Astrocyte (in vitro differentiated cells and primary cell): ENCODE measurements at regions not wholly inside any gene's neighbourhood (a gene's known extent, or its start where the extent isn't known, plus 50 kb on each side); places are given as distances from the start of the nearest gene placed in this dataset.

Source experiments
- DNase-seq: peaks from one replicate; pipeline ENCODE4 v3.0.0-alpha.2; 2010; ENCODE audit warnings: low read depth
- FAIRE-seq: peaks from 2 replicates; lab custom pipeline; 2011; peaks lifted over from hg19 to GRCh38; lab: Jason Lieb, UNC
- H2AFZ ChIP-seq: 2 replicates; pipeline ENCODE4 v1.6.0; 2012; ENCODE audit warnings: low read depth, low read length, inconsistent platforms
- H3K27ac ChIP-seq: 2 replicates; pipeline ENCODE4 v1.5.1; 2011; ENCODE audit warnings: low read depth, low read length, inconsistent platforms
- H3K27me3 ChIP-seq: 2 replicates; pipeline ENCODE4 v1.6.0; 2011; ENCODE audit warnings: low read length, inconsistent platforms; ENCODE audit not compliant: insufficient read depth
- H3K36me3 ChIP-seq: 2 replicates; pipeline ENCODE4 v1.5.1; 2011; ENCODE audit warnings: low read length, inconsistent platforms; ENCODE audit not compliant: insufficient read depth
- H3K4me1 ChIP-seq: 2 replicates; pipeline ENCODE4 v1.5.1; 2011; ENCODE audit warnings: low read length, inconsistent platforms; ENCODE audit not compliant: insufficient read depth
- H3K4me2 ChIP-seq: 2 replicates; pipeline ENCODE4 v1.6.0; 2012; ENCODE audit warnings: low read length, inconsistent platforms
- H3K4me3 ChIP-seq: 2 replicates; pipeline ENCODE4 v1.5.1; 2011; ENCODE audit warnings: low read depth, mild to moderate bottlenecking, low read length, inconsistent platforms; ENCODE audit not compliant: insufficient read depth
- H3K79me2 ChIP-seq: 2 replicates; pipeline ENCODE4 v1.6.0; 2012; ENCODE audit warnings: mild to moderate bottlenecking, low read length, inconsistent platforms; ENCODE audit not compliant: insufficient read depth
- H3K9ac ChIP-seq: 2 replicates; pipeline ENCODE4 v1.6.0; 2012; ENCODE audit warnings: mild to moderate bottlenecking, low read length, inconsistent platforms
- H3K9me3 ChIP-seq: 2 replicates; pipeline ENCODE4 v1.5.1; 2012; ENCODE audit warnings: low read depth, mild to moderate bottlenecking, low read length, inconsistent platforms; ENCODE audit not compliant: insufficient read depth
- H4K20me1 ChIP-seq: 2 replicates; pipeline ENCODE4 v1.6.0; 2012; ENCODE audit warnings: low read length, inconsistent platforms; ENCODE audit not compliant: insufficient read depth
- H3K27ac Mint-ChIP-seq: one replicate; pipeline ENCODE4 v1.8.0; 2021; ENCODE audit warnings: mild to moderate bottlenecking, mixed read lengths; ENCODE audit not compliant: unreplicated experiment
- H3K27me3 Mint-ChIP-seq: one replicate; pipeline ENCODE4 v1.8.0; 2021; ENCODE audit warnings: low read depth, mixed read lengths; ENCODE audit not compliant: unreplicated experiment
- H3K36me3 Mint-ChIP-seq: one replicate; pipeline ENCODE4 v1.8.0; 2021; ENCODE audit warnings: low read depth, mixed read lengths; ENCODE audit not compliant: unreplicated experiment
- H3K4me1 Mint-ChIP-seq: one replicate; pipeline ENCODE4 v1.8.0; 2021; ENCODE audit warnings: low read depth, mixed read lengths; ENCODE audit not compliant: unreplicated experiment
- H3K4me3 Mint-ChIP-seq: one replicate; pipeline ENCODE4 v1.8.0; 2021; ENCODE audit warnings: mild to moderate bottlenecking, moderate library complexity, mixed read lengths; ENCODE audit not compliant: unreplicated experiment
- H3K9me3 Mint-ChIP-seq: one replicate; pipeline ENCODE4 v1.8.0; 2021; ENCODE audit warnings: mild to moderate bottlenecking, mixed read lengths; ENCODE audit not compliant: unreplicated experiment
- EZH2 ChIP-seq: IDR thresholded peaks from 2 replicates; pipeline ENCODE4 v1.6.1; 2012; ENCODE audit warnings: mild to moderate bottlenecking, low read length, inconsistent platforms; ENCODE audit not compliant: insufficient read depth
- TF ChIP-seq, protein P1 (sequence below): IDR thresholded peaks from 2 replicates; pipeline ENCODE4 v1.5.1; 2011; ENCODE audit warnings: low read depth, mild to moderate bottlenecking, inconsistent platforms, low read length, moderate library complexity; ENCODE audit not compliant: insufficient read depth

DNA sequence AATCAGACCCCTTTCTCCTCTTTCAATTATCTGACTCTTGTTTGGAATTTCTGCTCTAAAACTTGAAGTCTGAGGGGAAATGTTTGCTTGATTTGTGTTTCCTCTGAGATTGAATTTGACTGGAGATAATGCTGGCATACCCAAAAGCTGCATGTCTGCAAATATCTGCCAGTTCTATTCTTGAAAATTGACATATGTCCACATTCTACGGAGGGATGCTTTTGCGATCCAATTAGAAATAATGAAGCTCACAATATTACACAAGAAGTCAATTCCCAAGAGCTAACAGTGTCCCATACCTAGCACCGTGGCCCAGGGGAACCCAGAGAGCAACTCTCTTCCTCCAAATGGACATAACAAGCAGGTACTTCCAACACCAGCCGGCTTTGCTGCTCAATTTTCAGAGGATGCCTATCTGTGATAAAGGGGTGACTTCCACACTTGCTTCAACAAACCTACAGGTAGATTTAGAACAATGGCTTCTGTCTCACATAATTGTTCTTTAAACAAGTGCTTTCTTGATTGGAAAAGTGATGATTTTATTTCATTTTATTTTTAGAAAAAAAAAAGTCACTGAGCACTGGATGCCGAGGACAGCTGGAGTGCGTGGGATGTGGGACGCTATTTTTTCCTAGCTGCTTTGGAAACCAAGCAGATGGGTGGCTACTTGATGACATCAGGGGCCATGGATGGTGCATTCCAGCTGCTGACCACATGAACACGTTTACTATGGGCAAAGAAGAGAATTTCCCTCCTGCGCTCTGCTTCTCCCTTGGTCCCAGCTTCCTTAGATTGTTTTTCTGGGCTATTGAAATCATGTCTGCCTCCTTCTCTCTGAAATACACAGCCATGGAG lies 488.9 kb downstream of the RNF144A start:
- H3K9ac ChIP-seq: no peak overlapping the region
- Mint-ChIP-seq H3K27me3 (peaks cover 9% of the 10 kb centered on the region), H3K4me1 (peaks cover 9% of the 10 kb centered on the region), H3K36me3 (no peaks in the 10 kb centered on the region), H3K27ac (no peak overlapping the region), H3K4me3 (no peak overlapping the region), H3K9me3 (no peaks in the 10 kb centered on the region)
- no peaks in the 10 kb centered on the region for H3K9me3 ChIP-seq
- no peaks in the 10 kb centered on the region for H4K20me1 ChIP-seq
- FAIRE-seq: no peak
- no peaks in the 10 kb centered on the region for H3K36me3 ChIP-seq
- H3K27me3 ChIP-seq: no peaks in the 10 kb centered on the region
- no peaks in the 10 kb centered on the region for H3K4me1 ChIP-seq
- no peak overlapping the region for H3K4me2 ChIP-seq
- TF ChIP-seq, protein P1, sequence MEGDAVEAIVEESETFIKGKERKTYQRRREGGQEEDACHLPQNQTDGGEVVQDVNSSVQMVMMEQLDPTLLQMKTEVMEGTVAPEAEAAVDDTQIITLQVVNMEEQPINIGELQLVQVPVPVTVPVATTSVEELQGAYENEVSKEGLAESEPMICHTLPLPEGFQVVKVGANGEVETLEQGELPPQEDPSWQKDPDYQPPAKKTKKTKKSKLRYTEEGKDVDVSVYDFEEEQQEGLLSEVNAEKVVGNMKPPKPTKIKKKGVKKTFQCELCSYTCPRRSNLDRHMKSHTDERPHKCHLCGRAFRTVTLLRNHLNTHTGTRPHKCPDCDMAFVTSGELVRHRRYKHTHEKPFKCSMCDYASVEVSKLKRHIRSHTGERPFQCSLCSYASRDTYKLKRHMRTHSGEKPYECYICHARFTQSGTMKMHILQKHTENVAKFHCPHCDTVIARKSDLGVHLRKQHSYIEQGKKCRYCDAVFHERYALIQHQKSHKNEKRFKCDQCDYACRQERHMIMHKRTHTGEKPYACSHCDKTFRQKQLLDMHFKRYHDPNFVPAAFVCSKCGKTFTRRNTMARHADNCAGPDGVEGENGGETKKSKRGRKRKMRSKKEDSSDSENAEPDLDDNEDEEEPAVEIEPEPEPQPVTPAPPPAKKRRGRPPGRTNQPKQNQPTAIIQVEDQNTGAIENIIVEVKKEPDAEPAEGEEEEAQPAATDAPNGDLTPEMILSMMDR: no peak
- no peak for TF ChIP-seq EZH2
- no peak overlapping the region for H3K27ac ChIP-seq
- H3K79me2 ChIP-seq: no peaks in the 10 kb centered on the region
- H2AFZ ChIP-seq: no peak overlapping the region
- no peak for DNase-seq
- H3K4me3 ChIP-seq: no peak overlapping the region

DNA sequence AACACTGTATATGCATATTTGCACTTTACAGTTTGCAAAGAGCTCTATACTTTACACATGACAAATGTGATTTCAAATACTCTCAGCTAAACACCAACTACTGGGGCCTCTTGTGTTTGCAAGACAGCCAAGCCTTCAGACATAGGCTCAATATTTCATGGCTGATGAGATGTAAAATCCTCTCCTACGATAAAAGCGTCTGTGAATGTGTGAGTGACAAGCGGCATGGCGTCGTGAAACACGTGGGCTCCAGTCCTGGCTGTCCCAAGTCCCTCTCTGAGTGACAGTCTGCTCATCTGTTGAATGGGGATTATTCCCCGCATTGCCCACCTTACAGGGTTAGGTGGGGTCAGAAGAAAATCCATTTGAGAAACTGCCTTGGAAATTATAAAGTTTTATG lies 489.8 kb downstream of the RNF144A start:
- H3K27me3 Mint-ChIP-seq: peaks cover 9% of the 10 kb centered on the region
- TF ChIP-seq, protein P1: no peak
- no peak for TF ChIP-seq EZH2
- Histone ChIP-seq H3K27me3 (no peaks in the 10 kb centered on the region), H3K4me2 (no peak overlapping the region), H3K4me1 (no peaks in the 10 kb centered on the region), H3K36me3 (no peaks in the 10 kb centered on the region), H3K9ac (no peak overlapping the region), H3K79me2 (no peaks in the 10 kb centered on the region), H3K4me3 (no peak overlapping the region), H3K27ac (no peak overlapping the region), H3K9me3 (no peaks in the 10 kb centered on the region), H2AFZ (no peak overlapping the region), H4K20me1 (no peaks in the 10 kb centered on the region)
- no peak for FAIRE-seq
- peaks cover 9% of the 10 kb centered on the region for H3K4me1 Mint-ChIP-seq
- H3K27ac Mint-ChIP-seq: no peak overlapping the region
- H3K9me3 Mint-ChIP-seq: no peaks in the 10 kb centered on the region
- DNase-seq: no peak
- H3K4me3 Mint-ChIP-seq: no peak overlapping the region
- H3K36me3 Mint-ChIP-seq: no peaks in the 10 kb centered on the region
